ENCODE measurements at regions not wholly inside any gene's neighbourhood (a gene's known extent, or its start where the extent isn't known, plus 50 kb on each side); places are given as distances from the start of the nearest gene placed in this dataset.

GRCh38 chr18:78751664-78752063, 228.0 kb upstream of the SALL3 start:
- Histone ChIP-seq H3K27ac (ENCODE audit: low read length) (no peak overlapping the region), H3K4me2 (ENCODE audit: insufficient read depth, low read length) (no peak overlapping the region), H3K4me3 (ENCODE audit: low read depth in 1 of 2, low read length in 2 of 2) (no peak overlapping the region), H4K20me1 (ENCODE audit: insufficient read depth, low read length) (no peaks in the 10 kb centered on the region; the same call in 1 of the 2 replicates), H3K9me3 (ENCODE audit: insufficient read depth, low read length, severe bottlenecking) (no peaks in the 10 kb centered on the region), H3K79me2 (ENCODE audit: insufficient read depth, low read length) (no peaks in the 10 kb centered on the region), H3K36me3 (ENCODE audit: insufficient read depth, low read length) (no peaks in the 10 kb centered on the region), H3K9ac (ENCODE audit: low read depth, low read length) (no peak overlapping the region), H3K4me1 (ENCODE audit: insufficient read depth, low read length) (no peaks in the 10 kb centered on the region), H2AFZ (ENCODE audit: low read depth, low read length) (no peak overlapping the region), H3K27me3 (ENCODE audit: insufficient read depth, low read length, poor library complexity) (peaks cover 5% of the 10 kb centered on the region)
- DNase-seq: no peak
- TF ChIP-seq EZH2 (IDR thresholded peaks at IDR 0.05; ENCODE audit: borderline replicate concordance, low read depth, low read length, severe bottlenecking) (no peak), CTCF (IDR thresholded peaks at IDR 0.05; ENCODE audit: borderline replicate concordance, extremely low read depth, low read length, poor library complexity, severe bottlenecking) (no peak)
- no peak for ATAC-seq (ENCODE audit: insufficient read depth, low read depth)

GRCh38 chr18:78753240-78753639, 226.4 kb upstream of the SALL3 start:
- no peak overlapping the region for H3K27ac ChIP-seq (ENCODE audit: low read length)
- no peak for TF ChIP-seq CTCF (IDR thresholded peaks at IDR 0.05; ENCODE audit: borderline replicate concordance, extremely low read depth, low read length, poor library complexity, severe bottlenecking)
- TF ChIP-seq EZH2 (IDR thresholded peaks at IDR 0.05; ENCODE audit: borderline replicate concordance, low read depth, low read length, severe bottlenecking): no peak
- H2AFZ ChIP-seq (ENCODE audit: low read depth, low read length): no peak overlapping the region
- H3K9ac ChIP-seq (ENCODE audit: low read depth, low read length): no peak overlapping the region
- ATAC-seq (ENCODE audit: insufficient read depth, low read depth) (no peak), DNase-seq (no peak)
- no peaks in the 10 kb centered on the region for H3K4me1 ChIP-seq (ENCODE audit: insufficient read depth, low read length)
- H3K4me3 ChIP-seq (ENCODE audit: low read depth in 1 of 2, low read length in 2 of 2): no peak overlapping the region
- no peaks in the 10 kb centered on the region for H3K79me2 ChIP-seq (ENCODE audit: insufficient read depth, low read length)
- H4K20me1 ChIP-seq (ENCODE audit: insufficient read depth, low read length): no peaks in the 10 kb centered on the region; the same call in 1 of the 2 replicates
- no peaks in the 10 kb centered on the region for H3K27me3 ChIP-seq (ENCODE audit: insufficient read depth, low read length, poor library complexity)
- no peaks in the 10 kb centered on the region for H3K36me3 ChIP-seq (ENCODE audit: insufficient read depth, low read length)
- no peak overlapping the region for H3K4me2 ChIP-seq (ENCODE audit: insufficient read depth, low read length)
- H3K9me3 ChIP-seq (ENCODE audit: insufficient read depth, low read length, severe bottlenecking): no peaks in the 10 kb centered on the region

GRCh38 chr18:78754311-78755043, 225.1 kb upstream of the SALL3 start:
- H3K36me3 ChIP-seq (ENCODE audit: insufficient read depth, low read length): no peaks in the 10 kb centered on the region
- H3K27me3 ChIP-seq (ENCODE audit: insufficient read depth, low read length, poor library complexity): no peaks in the 10 kb centered on the region
- DNase-seq: no peak
- no peak overlapping the region for H3K27ac ChIP-seq (ENCODE audit: low read length)
- H3K4me2 ChIP-seq (ENCODE audit: insufficient read depth, low read length): no peak overlapping the region
- ATAC-seq (ENCODE audit: insufficient read depth, low read depth): no peak
- H3K4me3 ChIP-seq (ENCODE audit: low read depth in 1 of 2, low read length in 2 of 2): no peak overlapping the region
- H3K79me2 ChIP-seq (ENCODE audit: insufficient read depth, low read length): no peaks in the 10 kb centered on the region
- no peak overlapping the region for H3K9ac ChIP-seq (ENCODE audit: low read depth, low read length)
- no peak overlapping the region for H2AFZ ChIP-seq (ENCODE audit: low read depth, low read length)
- TF ChIP-seq CTCF (IDR thresholded peaks at IDR 0.05; ENCODE audit: borderline replicate concordance, extremely low read depth, low read length, poor library complexity, severe bottlenecking) (no peak), EZH2 (IDR thresholded peaks at IDR 0.05; ENCODE audit: borderline replicate concordance, low read depth, low read length, severe bottlenecking) (no peak)
- no peaks in the 10 kb centered on the region for H3K9me3 ChIP-seq (ENCODE audit: insufficient read depth, low read length, severe bottlenecking)
- no peaks in the 10 kb centered on the region for H3K4me1 ChIP-seq (ENCODE audit: insufficient read depth, low read length)
- no peaks in the 10 kb centered on the region; the same call in 1 of the 2 replicates for H4K20me1 ChIP-seq (ENCODE audit: insufficient read depth, low read length)

Measured in DND-41 (cell line).